HG02885 (cell line): ENCODE measurements at regions not wholly inside any gene's neighbourhood (a gene's known extent, or its start where the extent isn't known, plus 50 kb on each side); places are given as distances from the start of the nearest gene placed in this dataset.

ENCODE experiments used
- ATAC-seq: cut with Tn5 transposase; IDR thresholded peaks from one replicate; pipeline ENCODE4 v1.9.1; 2021; ENCODE audit warnings: mild to moderate bottlenecking; ENCODE audit not compliant: unreplicated experiment, poor library complexity

DNA sequence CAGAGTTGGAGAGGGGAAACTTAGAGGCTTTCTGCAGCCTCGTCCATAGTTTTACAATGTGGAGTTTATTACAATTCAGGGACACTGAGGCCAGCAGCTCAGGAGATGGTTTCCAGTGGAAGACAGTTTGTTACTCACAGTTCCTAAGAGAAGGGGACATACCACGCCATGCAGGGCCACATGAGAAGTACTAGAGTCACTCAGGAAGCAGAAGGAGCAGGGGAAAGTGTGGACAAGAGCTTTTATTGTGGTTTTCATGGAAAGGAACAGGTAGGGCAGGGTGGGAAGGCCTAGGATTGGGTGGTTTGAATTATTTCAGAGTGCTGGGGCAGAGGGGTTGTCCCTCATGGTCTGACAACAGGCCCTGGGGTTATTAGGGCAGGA lies 292.1 kb upstream of the IGFBP3 start:
- ATAC-seq = no peak

DNA sequence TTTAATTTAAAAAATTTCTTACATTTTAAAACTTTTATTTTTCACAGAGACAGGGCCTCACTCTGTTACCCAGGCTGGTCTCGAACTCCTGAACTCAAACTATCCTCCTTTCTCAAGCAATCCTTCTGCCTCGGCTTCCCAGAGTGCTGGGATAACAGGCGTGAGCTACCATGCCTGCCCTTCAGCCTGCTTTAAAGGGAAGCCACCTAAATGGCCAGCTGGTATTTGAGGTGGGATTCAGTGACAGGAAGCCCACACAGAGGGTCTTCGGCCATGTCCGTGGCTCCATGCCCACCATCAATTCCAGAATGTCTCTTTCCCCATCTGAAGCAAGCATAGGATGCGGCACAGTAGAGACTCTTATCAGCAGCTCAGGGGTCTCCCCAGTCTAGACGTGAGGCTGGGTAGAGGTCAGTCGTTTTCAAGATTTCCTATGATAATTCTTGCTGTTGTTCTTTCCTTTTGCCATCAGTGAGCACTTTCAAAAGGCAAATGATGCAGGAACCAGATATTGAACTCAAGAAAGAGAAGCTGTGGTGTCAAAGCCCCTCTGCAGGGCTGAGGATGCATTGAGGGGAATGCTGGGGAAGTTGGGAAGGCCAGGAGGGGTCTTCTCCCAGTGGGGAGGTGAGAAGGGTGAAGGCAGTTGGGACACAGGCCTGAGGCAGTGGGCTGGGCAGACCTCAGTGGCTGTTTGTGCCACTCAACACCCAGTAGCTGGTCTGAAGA lies 291.5 kb upstream of the IGFBP3 start:
- no peak for ATAC-seq

DNA sequence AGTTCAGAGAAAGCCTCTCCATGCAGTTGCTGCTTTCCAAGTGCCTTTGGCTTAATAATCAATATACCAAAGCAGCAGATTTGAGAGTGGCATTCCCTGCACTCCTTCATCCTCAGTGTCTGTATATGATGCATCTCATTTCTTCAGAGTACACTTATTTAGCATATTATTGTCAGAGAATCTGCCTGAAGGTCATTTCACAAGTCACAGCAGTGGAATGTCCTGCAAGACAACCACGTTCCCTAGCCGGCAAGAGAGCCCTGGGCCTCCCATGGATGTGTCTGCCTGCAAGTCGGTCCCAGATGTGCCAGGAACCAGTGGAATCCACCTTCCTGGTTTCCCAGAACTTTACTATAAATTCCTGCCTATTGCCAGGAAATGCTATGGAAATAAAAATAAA lies 289.4 kb upstream of the IGFBP3 start:
- ATAC-seq = no peak

DNA sequence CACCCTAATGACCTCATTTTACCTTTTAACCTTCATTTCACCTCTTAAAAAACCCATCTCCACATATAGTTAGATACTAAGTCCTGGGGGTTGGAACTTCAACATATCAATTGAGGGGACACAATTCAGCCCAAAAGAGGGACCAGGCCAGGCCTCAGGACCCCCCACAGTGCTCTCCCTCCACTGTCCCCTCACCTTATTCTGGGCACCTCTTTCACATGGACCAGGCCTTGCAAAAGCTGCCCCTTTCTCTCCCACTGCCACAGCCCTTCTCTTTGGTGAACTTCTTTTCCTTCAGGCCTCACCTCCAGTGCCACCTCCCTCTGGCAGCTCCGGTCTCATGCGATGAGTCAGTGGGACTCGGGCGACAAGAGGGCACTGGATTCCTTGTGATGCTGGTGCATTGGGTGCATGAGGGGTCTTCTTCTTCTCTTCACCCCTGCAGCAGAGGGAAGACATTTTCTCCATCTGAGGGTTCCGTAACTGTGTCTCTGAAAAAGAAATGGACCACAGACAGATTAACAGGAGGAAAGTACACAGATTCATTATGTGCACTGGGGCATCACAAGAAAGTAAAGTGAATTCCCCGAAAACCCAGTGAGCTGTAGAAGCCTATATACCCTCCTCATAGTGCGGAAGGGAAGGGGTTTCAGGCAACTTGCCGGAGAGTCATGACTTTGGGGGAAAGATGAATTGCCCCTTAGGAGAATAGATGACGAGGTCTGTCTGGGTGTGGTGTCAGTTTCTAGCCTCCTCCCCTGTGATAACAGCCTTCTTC lies 288.7 kb upstream of the IGFBP3 start:
- ATAC-seq = no peak

DNA sequence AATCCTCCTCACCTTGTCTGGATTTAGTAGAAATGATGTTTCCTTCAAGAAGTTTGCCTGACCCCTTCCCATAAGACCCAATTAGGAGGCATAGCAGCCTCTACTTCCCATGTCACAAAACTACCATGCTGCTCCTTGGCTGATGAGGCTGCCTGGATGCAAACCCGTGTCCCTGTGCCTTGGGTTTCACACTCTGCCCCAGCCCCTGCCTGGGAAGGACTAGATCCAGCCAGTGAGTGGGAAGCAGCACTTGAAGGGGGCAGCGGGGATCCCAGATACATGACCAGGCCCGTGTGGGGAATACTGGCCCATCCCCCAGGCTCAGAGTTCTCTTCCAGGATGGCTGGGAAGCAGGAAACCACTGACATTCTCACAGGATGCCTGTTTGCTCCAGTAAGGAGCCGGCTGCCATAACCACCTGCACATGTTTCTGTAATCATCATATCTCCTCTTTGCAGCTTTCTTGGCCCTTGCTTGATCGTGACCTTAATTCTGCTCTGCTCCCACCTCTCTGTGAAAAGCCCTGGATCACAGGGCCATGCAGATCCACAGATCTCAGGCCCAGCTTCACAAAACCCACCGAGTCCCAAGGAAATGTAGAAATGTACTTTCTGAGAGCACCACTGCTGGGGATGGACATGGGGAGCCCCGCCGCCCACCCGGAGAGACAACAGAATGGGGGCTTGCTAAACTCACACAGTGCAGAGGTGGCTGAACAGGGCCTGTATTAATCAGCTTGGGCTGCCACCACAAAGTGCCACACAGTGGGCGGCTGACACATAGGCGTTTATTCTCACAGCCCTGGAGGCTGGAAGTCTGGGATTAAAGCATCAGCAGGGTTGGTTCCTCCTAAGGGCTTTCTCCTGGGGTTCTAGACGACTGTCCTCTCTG lies 287.8 kb upstream of the IGFBP3 start:
- no peak for ATAC-seq

DNA sequence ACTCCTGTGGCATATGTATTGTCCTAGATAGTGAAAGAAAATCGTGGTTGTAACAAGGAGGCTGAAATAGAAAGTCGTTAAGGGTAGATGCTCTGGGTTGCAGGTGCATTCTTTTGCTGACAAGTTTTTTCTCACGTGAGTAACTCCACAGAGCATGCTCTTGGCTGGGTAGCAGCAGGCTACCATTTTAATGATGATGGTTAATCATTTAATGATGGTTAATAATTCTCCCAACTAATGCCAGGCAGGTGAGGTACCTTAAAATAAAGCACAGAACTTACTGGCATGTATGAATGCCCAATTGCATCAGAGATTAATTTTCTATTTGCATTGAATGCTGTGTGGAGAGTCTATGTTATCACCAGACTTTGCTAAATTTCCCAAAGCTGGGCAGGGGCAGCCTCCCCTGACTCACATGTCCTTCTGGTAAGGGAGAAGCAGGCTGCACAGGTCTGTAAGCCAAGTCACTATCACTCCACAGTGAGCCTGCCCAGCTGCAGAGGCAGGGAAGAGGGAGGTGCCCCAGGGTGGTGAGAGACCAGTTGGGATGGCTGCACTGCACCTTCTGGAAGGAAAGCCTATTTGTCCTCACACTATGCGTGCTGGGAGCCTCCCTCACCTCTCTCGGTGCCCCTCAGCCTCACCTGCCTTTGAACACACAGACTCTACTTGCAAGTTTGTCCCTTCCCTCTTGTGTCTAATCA lies 287.0 kb upstream of the IGFBP3 start:
- ATAC-seq = no peak

DNA sequence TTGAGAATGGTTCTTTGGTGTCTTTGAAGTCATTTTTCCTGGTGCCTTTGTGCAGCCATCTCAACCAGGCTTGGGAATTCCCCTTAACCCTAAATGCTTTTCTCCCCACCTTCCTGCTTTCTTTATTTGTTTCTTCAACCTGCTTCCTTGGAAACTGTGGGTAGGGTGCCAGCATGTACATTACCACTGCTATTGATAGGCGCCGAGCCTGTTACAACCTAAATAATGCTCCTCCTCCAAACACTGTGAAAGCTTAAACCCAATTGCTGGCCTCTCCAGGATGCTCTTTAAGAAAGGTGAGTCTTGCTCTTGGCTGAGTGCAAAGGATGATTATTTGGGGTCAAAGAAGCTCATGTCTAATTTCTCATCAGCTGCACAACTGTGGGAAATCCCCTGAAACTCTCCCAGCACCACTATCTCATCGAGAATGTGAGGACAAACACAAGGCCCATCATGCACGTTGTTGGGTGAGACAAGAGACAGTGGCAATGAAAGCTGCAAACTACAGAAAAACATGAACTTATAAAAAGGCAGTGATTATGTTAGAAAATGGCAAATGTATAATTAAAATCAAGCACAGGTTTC lies 285.5 kb upstream of the IGFBP3 start:
- ATAC-seq = peak; percentile 47

DNA sequence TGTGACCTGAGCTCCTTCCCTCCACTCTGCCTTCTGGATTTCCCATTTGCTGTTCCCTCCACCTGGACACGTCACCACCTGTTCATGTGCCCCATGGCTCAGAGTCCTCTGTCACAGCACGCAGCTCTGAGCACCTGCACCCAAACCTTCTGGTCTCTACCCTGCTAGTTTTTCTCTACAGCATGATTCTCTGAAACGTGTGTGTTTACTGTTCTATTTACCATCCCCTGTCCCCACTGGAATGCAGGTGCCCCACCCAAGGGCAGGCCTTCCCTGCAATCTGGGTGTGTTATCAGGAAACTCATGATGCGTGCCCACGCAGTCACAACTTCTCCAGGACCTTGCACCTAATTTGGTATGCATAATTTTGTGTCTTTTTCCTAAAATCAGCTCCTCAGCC lies 284.4 kb upstream of the IGFBP3 start:
- ATAC-seq = no peak

DNA sequence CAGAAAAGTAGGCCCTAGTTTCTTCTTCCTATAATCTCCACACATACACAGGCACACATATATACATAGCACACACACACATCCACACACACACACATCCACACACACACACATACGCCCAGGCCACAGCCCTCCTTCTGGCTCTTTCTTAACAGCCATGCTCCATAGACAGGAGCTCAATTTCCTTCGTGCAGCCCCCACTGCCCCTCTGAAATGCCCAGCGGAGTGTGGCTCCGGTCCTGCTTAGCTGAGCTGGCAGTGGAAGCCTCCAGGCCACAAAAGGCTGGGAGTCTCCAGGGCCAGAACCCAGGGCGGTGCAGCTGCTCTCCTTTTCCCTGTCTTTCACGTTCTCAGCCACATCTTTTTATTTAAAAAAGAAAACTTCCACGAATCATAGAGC lies 282.9 kb upstream of the IGFBP3 start:
- no peak for ATAC-seq

DNA sequence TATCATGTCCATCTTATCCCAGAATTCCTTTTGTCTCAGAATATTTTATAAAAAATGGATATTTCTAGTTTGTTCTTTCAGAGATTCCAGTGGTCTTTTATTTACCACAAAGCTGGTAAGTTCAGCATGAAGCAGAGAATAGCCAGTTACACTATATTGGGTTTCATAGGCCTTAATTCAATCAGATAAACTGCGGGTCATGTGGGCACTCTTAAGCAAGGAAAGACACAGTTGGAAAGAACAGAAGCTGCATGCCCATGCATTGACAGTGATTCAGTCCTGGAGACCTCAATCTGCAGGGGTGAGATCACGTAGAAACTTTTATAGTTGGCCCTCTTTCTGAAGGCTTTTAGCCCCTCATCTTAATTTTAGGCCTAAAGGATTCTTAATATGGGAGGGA lies 281.3 kb upstream of the IGFBP3 start:
- no peak for ATAC-seq

DNA sequence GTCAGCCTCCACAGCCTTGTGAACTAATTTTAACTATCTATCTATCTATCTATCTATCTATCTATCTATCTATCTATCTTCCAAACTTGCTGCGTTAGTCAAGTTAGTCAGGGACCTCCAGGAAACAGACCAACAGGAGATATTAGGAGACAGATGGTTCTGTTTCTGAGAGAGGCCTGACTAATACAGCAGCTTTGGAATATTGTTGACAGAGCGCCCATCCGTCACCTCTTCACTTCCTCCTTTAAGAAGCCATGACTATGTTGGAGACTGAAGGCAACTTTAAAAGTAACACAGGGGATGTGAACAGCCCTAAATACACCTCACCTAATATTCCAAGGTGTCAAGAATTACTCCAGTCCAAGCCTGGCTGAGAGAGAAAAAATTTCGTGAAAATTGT lies 280.9 kb upstream of the IGFBP3 start:
- no peak for ATAC-seq

DNA sequence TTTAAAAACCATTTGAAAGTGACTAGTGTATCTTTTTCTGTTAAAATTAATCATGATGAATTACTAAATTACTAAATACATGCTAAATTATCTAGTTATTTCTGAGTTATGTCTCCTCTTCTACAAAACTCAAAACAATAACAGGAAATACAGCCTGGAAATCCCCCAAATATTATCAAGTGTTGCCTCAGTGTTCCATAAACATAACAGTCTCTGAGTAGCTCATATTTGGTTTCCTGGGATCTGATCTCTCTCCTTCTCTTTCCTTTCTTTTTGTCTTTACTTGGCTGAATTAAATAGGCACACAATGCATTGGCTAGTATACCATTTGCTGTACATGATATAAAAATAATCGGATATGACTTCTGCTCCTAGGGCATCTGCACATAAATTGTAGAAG lies 277.6 kb upstream of the IGFBP3 start:
- ATAC-seq = no peak

DNA sequence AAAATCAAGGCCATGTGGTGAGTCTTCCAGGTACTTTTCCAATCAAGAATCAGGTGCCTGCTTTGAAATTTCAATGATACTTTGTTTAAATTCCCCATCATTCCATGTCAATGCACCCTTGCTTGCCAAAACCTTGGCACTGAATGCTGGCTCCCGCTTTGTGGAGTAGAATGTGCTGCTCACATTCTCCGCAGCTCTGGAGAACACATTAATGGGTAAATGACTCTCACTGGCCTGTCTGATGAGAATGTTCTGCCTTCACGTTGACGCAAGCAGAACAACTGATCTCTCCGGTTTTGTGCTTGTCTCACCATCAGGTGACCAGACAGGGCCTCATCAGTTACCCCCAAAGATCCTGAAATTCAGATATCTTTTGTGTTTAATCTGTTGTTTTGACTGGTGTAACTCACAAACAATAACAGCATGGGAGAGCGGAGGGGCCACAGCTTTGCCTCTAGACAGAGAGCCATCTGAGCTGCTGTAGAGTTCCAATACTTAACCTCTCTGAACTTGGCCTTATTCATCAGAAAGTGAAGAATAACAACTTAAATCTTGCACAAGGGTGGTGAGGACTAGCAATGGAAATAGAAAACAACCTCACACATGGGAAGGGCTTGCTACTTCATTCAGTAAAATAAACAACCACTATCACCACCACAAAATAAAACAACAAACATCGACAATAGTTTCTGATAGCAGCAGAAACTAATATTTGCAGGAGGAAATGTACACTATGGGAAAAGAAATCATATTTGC lies 276.9 kb upstream of the IGFBP3 start:
- no peak for ATAC-seq

DNA sequence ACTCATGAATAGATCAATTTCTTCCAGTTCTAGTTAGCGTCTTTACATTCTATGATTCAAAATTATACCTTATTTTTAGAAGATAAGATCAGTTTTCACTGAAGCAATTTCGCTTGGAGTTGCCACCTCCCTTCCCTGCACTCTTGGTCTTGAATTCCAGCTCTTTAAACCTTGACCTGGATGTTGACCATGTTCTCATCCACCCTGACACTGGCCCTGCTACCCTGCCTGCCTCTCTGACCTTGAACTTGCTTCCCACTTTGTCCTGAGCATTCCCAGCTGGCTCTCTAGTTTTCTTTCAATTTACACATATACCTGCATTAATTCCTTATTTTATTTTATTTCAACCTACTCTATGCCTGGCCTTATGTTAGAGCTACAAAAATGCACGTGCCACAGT lies 274.9 kb upstream of the IGFBP3 start:
- no peak for ATAC-seq

DNA sequence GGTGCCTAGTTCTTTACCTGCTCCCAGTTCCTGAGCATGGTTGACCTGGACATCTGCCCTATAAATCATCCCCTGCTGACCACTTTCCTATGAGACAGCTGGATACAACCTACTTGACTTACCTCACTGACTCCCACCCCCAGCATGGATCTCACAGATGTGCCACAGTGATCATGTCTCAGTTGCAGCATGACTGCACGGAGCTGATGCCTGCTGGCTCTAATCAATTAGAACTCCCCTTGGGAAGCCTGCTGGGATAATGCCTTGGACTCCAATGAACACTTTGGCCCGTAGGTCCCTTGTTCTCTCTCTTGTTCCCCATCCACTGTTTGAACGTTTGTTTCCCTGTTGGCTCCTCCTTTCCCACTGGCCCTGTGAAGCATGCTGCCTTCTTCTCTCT lies 271.2 kb upstream of the IGFBP3 start:
- ATAC-seq = no peak

DNA sequence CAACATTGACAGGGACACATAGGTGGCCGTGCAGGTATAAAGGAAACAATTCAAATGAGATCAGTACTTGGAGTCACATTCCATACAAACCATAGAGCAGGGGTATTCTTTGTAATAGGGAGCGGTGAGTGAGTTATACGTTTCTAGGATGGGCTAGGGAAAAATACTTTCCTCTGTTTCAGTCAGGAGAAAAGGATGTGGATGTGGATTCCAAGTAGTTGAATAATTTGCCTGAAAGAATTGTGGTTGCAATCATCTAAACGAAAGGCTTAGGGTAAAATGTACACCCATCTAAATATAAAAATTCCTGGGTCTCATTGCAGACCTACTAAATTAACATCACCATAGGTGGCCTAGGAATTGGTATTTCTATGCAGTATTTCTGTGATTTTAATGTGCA lies 270.7 kb upstream of the IGFBP3 start:
- no peak for ATAC-seq

DNA sequence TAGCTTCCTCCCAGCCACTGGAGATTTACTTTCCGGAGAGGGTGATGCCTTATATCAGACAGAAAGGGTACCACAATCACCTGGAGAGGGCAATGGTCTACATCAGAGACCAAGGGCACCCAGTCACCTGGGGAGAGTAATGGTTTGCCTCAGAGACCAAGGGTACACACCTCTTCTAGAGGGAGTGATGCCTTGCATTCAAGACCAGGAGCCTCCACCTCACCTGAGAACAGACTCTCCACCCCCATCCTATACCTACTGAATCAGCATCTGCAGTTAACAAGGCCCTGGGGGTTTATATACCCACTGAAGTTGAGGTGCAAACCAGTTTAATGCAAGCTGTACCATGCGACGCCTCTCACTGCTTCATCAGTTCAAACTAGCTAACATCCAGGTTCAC lies 270.2 kb upstream of the IGFBP3 start:
- no peak for ATAC-seq

DNA sequence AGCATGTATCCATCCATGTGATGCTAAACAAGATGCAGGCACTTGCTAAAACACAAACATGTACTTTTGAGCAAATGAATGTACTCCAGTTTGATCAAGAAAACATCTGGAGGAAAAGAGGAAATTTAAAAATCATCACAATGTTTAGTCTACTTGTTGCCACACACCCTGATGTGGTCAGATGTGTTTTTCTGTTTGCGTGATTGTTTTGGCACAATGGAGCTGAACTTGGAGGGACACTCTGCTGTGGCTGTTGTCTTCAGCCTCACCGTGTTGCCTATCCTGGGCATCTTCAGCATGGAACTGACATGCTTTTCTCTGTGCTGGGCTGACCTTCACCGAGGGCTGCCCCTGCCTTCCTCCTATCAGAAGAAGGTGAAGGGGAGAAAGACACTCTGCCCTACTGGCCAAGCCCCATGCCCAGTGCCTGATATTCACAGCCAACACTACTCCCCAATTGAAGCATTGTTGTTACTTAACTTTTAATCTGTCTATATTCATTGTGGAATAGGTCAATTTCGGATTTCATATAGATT lies 268.3 kb upstream of the IGFBP3 start:
- ATAC-seq = no peak

DNA sequence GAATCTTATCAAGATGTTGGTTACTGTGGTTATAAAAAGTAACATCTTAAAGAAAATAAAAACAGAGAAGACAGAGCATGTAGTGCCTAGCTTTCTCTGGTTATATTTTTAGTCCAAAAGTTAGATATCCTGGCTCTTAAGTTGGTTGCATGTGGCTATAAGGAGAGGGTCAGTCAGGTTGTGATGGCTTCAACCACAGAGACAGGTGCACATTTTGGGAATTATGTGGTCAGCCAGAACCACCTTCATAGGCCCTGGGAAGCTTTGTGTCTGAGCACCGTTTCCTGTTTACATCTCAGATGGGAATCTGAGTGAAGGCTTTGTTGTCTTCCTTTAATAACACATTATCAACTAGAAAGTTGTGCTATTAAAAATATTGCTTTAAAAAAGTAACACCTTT lies 265.1 kb upstream of the IGFBP3 start:
- ATAC-seq = no peak
